Gastroesophageal sphincter (tissue), 4 donors: ENCODE measurements at regions not wholly inside any gene's neighbourhood (a gene's known extent, or its start where the extent isn't known, plus 50 kb on each side); places are given as distances from the start of the nearest gene placed in this dataset.

Experiments
- ATAC-seq: fragments of 150-250 bp; one replicate; pipeline ENCODE4 v1.9.1; 2016; ENCODE audit warnings: mild to moderate bottlenecking, moderate library complexity
- H3K27ac ChIP-seq, 4 donors: fragments of 200-600 bp; sonication (generic) in 3 of 4; 1 replicate in 3 of 4; 2 replicates in 1 of 4; pipeline ENCODE4 v1.5.1; 2016 to 2019
- H3K27me3 ChIP-seq: fragments of 200-600 bp; sonication (generic); one replicate; pipeline ENCODE4 v1.5.1; 2019
- H3K36me3 ChIP-seq, 2 donors: fragments of 200-600 bp; sonication (generic); one replicate each; pipeline ENCODE4 v1.5.1; 2019; ENCODE audit warnings: control low read depth in 1 of 2
- H3K4me1 ChIP-seq, 3 donors: fragments of 200-600 bp; sonication (generic); 1 replicate in 2 of 3; 2 replicates in 1 of 3; pipeline ENCODE4 v1.5.1; 2016 to 2019; ENCODE audit warnings: control low read depth in 2 of 3
- H3K4me3 ChIP-seq, 2 donors: fragments of 200-600 bp; sonication (generic); one replicate each; pipeline ENCODE4 v1.5.1; 2019; ENCODE audit warnings: mild to moderate bottlenecking in 1 of 2, moderate library complexity in 1 of 2
- H3K9me3 ChIP-seq, 3 donors: fragments of 200-600 bp; sonication (generic); one replicate each; pipeline ENCODE4 v1.5.1; 2017 to 2019; ENCODE audit warnings: control low read depth in 2 of 3
- CTCF ChIP-seq, 4 experiments: fragments of 200-600 bp in 2 of 4; fragments of 450-650 bp in 2 of 4; sonication (generic) in 1 of 4; IDR thresholded peaks; one replicate each; pipeline ENCODE4 v1.5.1; 2017 to 2019; ENCODE audit warnings: antibody characterized with exemption in 4 of 4, mild to moderate bottlenecking in 2 of 4, moderate library complexity in 2 of 4
- EP300 ChIP-seq: sonication (generic); formaldehyde crosslinking; IDR thresholded peaks from one replicate; pipeline ENCODE4 v1.6.1; 2017; ENCODE audit warnings: antibody characterized with exemption, mild to moderate bottlenecking
- POLR2A ChIP-seq, 2 donors: fragments of 450-650 bp; IDR thresholded peaks; one replicate each; pipeline ENCODE4 v1.6.1; 2017; ENCODE audit warnings: antibody characterized with exemption in 2 of 2, mild to moderate bottlenecking in 2 of 2, moderate library complexity in 1 of 2
- POLR2AphosphoS5 ChIP-seq: sonication (generic); formaldehyde crosslinking; IDR thresholded peaks from one replicate; pipeline ENCODE4 v1.6.1; 2017; ENCODE audit warnings: antibody characterized with exemption
- WGBS, 2 donors: methylation state at CpG; one replicate each; pipeline ENCODE4 v1.1.5; 2018; ENCODE audit warnings: low coverage in 1 of 2; 5-methylcytosine and 5-hydroxymethylcytosine counted together

- Histone ChIP-seq H3K36me3 (no peaks in the 10 kb centered on the region), H3K4me1 (no peaks in the 10 kb centered on the region), H3K9me3 (no peaks in the 10 kb centered on the region), H3K27ac (no peak overlapping the region), H3K27me3 (peaks cover 13% of the 10 kb centered on the region), H3K4me3 (no peak overlapping the region)
- no peak for ATAC-seq
- 86 to 91% methylated on average over 18 of the region's 18 CpGs for WGBS, 2 donors
- no peak for TF ChIP-seq EP300
- no peak for TF ChIP-seq CTCF (IDR thresholded peaks at IDR 0.05)
- no peak for TF ChIP-seq POLR2AphosphoS5
- no peak for TF ChIP-seq POLR2A (IDR thresholded peaks at IDR 0.05)
Observed at GRCh38 chr18:77784759-77785379, 535.2 kb downstream of the GALR1 start.

- Histone ChIP-seq H3K4me1 (no peaks in the 10 kb centered on the region), H3K27me3 (peaks cover 13% of the 10 kb centered on the region), H3K36me3 (no peaks in the 10 kb centered on the region), H3K27ac (no peak overlapping the region), H3K9me3 (no peaks in the 10 kb centered on the region), H3K4me3 (no peak overlapping the region)
- TF ChIP-seq EP300 (no peak), POLR2AphosphoS5 (no peak), CTCF (IDR thresholded peaks at IDR 0.05) (no peak), POLR2A (IDR thresholded peaks at IDR 0.05) (no peak)
- 57 to 75% methylated on average over 7 of the region's 7 CpGs for WGBS, 2 donors
- ATAC-seq, result no peak
Observed at GRCh38 chr18:77785415-77785975, 535.8 kb downstream of the GALR1 start.

GRCh38 chr18:77803024-77803423 is 553.4 kb downstream of the GALR1 start:
- 38 to 39% methylated on average over 1 to 3 of the region's 3 CpGs for WGBS, 2 donors

GRCh38 chr18:77804382-77804781 is 554.7 kb downstream of the GALR1 start:
- 43 to 60% methylated on average over 2 of the region's 2 CpGs for WGBS, 2 donors
- H3K27me3 ChIP-seq, result peaks cover 2% of the 10 kb centered on the region
- no peaks in the 10 kb centered on the region for H3K36me3 ChIP-seq
- peaks cover 0 to 4% (median 0%) of the 10 kb centered on the region in 3 donors for H3K9me3 ChIP-seq
- TF ChIP-seq POLR2AphosphoS5 (no peak), EP300 (no peak), POLR2A (IDR thresholded peaks at IDR 0.05) (no peak), CTCF (IDR thresholded peaks at IDR 0.05) (no peak)
- ATAC-seq, result no peak
- no peak overlapping the region for H3K4me3 ChIP-seq
- no peak overlapping the region for H3K27ac ChIP-seq
- H3K4me1 ChIP-seq, result no peaks in the 10 kb centered on the region

More at GRCh38 chr18:77803024-77803423, 553.4 kb downstream of the GALR1 start:
- no peak overlapping the region for H3K27ac ChIP-seq
- H3K36me3 ChIP-seq, result no peaks in the 10 kb centered on the region
- H3K9me3 ChIP-seq, result peaks cover 0 to 8% (median 0%) of the 10 kb centered on the region in 3 donors
- no peak for TF ChIP-seq POLR2A (IDR thresholded peaks at IDR 0.05)
- no peaks in the 10 kb centered on the region for H3K27me3 ChIP-seq
- no peak overlapping the region for H3K4me3 ChIP-seq
- ATAC-seq, result no peak
- no peaks in the 10 kb centered on the region for H3K4me1 ChIP-seq

GRCh38 chr18:77807650-77808049 is 558.0 kb downstream of the GALR1 start:
- H3K4me1 ChIP-seq, result no peaks in the 10 kb centered on the region
- no peaks in the 10 kb centered on the region for H3K36me3 ChIP-seq
- no peaks in the 10 kb centered on the region for H3K9me3 ChIP-seq
- no peak for TF ChIP-seq CTCF (IDR thresholded peaks at IDR 0.05)
- TF ChIP-seq POLR2A (IDR thresholded peaks at IDR 0.05), result no peak
- TF ChIP-seq POLR2AphosphoS5, result no peak
- TF ChIP-seq EP300, result no peak
- WGBS, 2 donors, result 60 to 70% methylated on average over 2 of the region's 2 CpGs
- no peak for ATAC-seq
- no peak overlapping the region for H3K27ac ChIP-seq
- H3K27me3 ChIP-seq, result peaks cover 24% of the 10 kb centered on the region
- no peak overlapping the region for H3K4me3 ChIP-seq
